Right lobe of liver (tissue), 6 donors: ENCODE measurements at regions not wholly inside any gene's neighbourhood (a gene's known extent, or its start where the extent isn't known, plus 50 kb on each side); places are given as distances from the start of the nearest gene placed in this dataset.

Source experiments
- ATAC-seq, 4 donors: fragments of 200-7000 bp; cut with Tn5 transposase; one replicate each; pipeline ENCODE4 v1.9.1; 2020; ENCODE audit warnings: mild to moderate bottlenecking in 4 of 4, moderate library complexity in 4 of 4
- DNase-seq, 3 donors: peaks; one replicate each; pipeline ENCODE4 v3.0.0-alpha.2; 2020
- H3K27ac ChIP-seq, 3 donors: fragments of 200-600 bp; one replicate each; pipeline ENCODE4 v1.8.0; 2022
- H3K27me3 ChIP-seq, 2 donors: fragments of 200-600 bp; one replicate each; pipeline ENCODE4 v1.8.0; 2022
- H3K36me3 ChIP-seq, 4 donors: fragments of 200-600 bp; sonication (generic) in 1 of 4; one replicate each; pipeline versions ENCODE4 v1.5.1 to v1.8.0; 2017 to 2022; ENCODE audit warnings: control low read depth in 1 of 4
- H3K4me1 ChIP-seq, 4 donors: fragments of 200-600 bp; sonication (generic) in 1 of 4; one replicate each; pipeline versions ENCODE4 v1.5.1 to v1.8.0; 2017 to 2022; ENCODE audit warnings: control low read depth in 1 of 4
- H3K4me3 ChIP-seq, 3 donors: fragments of 200-600 bp; one replicate each; pipeline ENCODE4 v1.8.0; 2022
- H3K9me3 ChIP-seq, 4 donors: fragments of 200-600 bp; sonication (generic) in 1 of 4; one replicate each; pipeline versions ENCODE4 v1.5.1 to v1.8.0; 2017 to 2022; ENCODE audit warnings: control low read depth in 1 of 4
- POLR2A ChIP-seq: fragments of 450-650 bp; IDR thresholded peaks from one replicate; pipeline ENCODE4 v1.6.1; 2017; ENCODE audit warnings: antibody characterized with exemption, mild to moderate bottlenecking
- WGBS: methylation state at CpG from one replicate; pipeline ENCODE4 v1.1.6; 2018; ENCODE audit warnings: low coverage, low lambda C conversion rate; ENCODE audit not compliant: insufficient coverage; ENCODE audit errors: missing lambda C conversion rate; 5-methylcytosine and 5-hydroxymethylcytosine counted together
- intact Hi-C, 2 donors: fragments of 100-400 bp; cut with DNase I; formaldehyde crosslinking; loops; one replicate each; pipeline versions ENCODE4 v1.11.2 to v1.14.1; 2022
- TF ChIP-seq, protein P1 (sequence below), 4 donors: fragments of 200-600 bp in 3 of 4; fragments of 450-650 bp in 1 of 4; IDR thresholded peaks; one replicate each; pipeline versions ENCODE4 v1.5.1 to v1.8.0; 2016 to 2022; ENCODE audit warnings: antibody characterized with exemption in 4 of 4, mild to moderate bottlenecking in 2 of 4
- donor health status: DM: no; HTN: yes; CAD: no.
- donor health status: DM: no; HTN: no; CAD: no.
- donor health status: DM: no; HTN: no; CAD: no.
- donor health status: DM: no; HTN: yes; CAD: no.
- donor health status: DM: no; HTN: yes; CAD: no.

DNA sequence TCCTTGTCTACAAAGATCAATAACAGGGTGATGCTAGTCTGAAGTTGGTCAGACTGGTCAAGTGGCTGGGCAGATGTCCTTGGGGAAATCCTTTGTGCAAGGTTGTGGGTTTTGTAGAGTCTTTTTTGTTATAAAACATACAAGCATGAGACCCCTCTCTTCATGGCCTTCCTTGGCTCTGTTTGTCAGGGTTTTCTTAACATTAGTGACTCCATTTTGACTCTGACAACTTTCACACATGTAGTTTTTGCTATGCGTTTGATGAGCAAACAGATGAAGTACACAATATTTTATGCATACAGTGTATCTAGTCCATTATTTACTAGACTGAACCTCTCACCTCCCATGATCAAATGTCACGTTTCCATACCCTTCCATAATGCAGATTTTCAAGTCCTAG, 151.2 kb upstream of the KLF7 start:
- H3K4me3 ChIP-seq: no peak overlapping the region
- peaks cover 0 to 10% (median 0%) of the 10 kb centered on the region in 4 donors for H3K4me1 ChIP-seq
- H3K9me3 ChIP-seq: no peaks in the 10 kb centered on the region
- TF ChIP-seq, protein P1, sequence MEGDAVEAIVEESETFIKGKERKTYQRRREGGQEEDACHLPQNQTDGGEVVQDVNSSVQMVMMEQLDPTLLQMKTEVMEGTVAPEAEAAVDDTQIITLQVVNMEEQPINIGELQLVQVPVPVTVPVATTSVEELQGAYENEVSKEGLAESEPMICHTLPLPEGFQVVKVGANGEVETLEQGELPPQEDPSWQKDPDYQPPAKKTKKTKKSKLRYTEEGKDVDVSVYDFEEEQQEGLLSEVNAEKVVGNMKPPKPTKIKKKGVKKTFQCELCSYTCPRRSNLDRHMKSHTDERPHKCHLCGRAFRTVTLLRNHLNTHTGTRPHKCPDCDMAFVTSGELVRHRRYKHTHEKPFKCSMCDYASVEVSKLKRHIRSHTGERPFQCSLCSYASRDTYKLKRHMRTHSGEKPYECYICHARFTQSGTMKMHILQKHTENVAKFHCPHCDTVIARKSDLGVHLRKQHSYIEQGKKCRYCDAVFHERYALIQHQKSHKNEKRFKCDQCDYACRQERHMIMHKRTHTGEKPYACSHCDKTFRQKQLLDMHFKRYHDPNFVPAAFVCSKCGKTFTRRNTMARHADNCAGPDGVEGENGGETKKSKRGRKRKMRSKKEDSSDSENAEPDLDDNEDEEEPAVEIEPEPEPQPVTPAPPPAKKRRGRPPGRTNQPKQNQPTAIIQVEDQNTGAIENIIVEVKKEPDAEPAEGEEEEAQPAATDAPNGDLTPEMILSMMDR (IDR thresholded peaks at IDR 0.05): no peak
- TF ChIP-seq POLR2A: no peak
- H3K36me3 ChIP-seq: no peaks in the 10 kb centered on the region
- intact Hi-C loops: no loop called here
- H3K27ac ChIP-seq: no peak overlapping the region
- DNase-seq (no peak), ATAC-seq (no peak)
- no peaks in the 10 kb centered on the region for H3K27me3 ChIP-seq
- 27% methylated on average over 2 of the region's 2 CpGs for WGBS

DNA sequence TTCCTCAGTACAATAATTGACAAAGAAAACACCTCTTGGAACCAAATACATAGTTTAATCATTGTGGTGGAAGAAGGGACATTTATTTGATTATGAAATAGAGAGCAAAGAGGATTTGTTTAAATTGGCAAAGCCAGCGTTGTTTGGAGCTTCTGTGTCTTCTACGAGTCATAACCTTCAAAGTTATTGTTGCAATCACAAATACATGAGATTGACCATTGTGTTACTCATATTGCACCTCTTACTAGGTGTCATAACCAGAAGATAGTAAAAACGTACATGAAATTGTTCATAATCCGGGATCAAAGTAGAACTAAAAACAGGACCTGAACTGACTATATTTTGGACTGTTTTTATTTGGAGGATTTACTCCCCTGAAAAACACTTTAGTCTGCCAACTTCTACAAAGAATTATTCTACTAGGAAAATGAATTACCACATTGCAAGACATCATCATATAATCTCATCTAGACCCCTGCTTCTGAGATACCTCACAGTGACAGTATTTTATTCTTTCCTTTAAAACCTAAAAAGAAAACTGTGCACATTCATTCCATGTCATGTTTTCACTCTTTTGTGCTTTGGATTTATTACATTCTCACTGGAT, 151.7 kb upstream of the KLF7 start:
- H3K27me3 ChIP-seq: no peaks in the 10 kb centered on the region
- TF ChIP-seq, protein P1 (IDR thresholded peaks at IDR 0.05): no peak
- TF ChIP-seq POLR2A: no peak
- intact Hi-C loops: no loop called here
- H3K4me1 ChIP-seq: peaks cover 0 to 10% (median 0%) of the 10 kb centered on the region in 4 donors
- 22% methylated on average over 4 of the region's 4 CpGs for WGBS
- ATAC-seq: peak; percentile 51 to 87 (median 83)
- no peaks in the 10 kb centered on the region for H3K36me3 ChIP-seq
- no peak overlapping the region for H3K4me3 ChIP-seq
- H3K9me3 ChIP-seq: no peaks in the 10 kb centered on the region
- no peak overlapping the region for H3K27ac ChIP-seq
- no peak for DNase-seq

DNA sequence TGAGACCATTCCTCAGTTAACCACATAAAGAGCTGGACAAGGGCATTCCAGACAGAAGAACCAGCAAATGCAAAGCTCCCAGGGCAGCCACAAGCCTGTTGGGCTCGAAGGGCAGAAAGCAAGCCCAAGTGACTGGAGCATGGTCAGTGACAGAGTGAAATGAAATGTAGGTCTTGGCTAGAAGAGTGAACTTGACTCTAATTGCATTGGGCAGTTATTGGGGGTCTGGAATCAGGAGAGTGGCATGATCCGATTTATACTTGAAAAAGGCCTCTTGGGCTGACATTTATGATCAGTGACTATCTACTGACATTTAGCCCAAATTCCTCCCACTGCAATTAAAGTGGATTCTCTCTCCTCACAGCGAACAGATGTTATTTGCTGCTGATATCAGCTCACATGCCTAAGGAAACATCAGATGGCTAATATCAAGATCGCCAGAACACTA, 152.5 kb upstream of the KLF7 start:
- peaks cover 0 to 10% (median 0%) of the 10 kb centered on the region in 4 donors for H3K4me1 ChIP-seq
- no peak for ATAC-seq
- H3K9me3 ChIP-seq: no peaks in the 10 kb centered on the region
- TF ChIP-seq, protein P1 (IDR thresholded peaks at IDR 0.05): no peak
- TF ChIP-seq POLR2A: no peak
- H3K27ac ChIP-seq: no peak overlapping the region
- intact Hi-C loops: no loop called here
- 92% methylated on average over 2 of the region's 4 CpGs for WGBS
- no peaks in the 10 kb centered on the region for H3K36me3 ChIP-seq
- DNase-seq: no peak
- no peaks in the 10 kb centered on the region for H3K27me3 ChIP-seq
- H3K4me3 ChIP-seq: no peak overlapping the region

DNA sequence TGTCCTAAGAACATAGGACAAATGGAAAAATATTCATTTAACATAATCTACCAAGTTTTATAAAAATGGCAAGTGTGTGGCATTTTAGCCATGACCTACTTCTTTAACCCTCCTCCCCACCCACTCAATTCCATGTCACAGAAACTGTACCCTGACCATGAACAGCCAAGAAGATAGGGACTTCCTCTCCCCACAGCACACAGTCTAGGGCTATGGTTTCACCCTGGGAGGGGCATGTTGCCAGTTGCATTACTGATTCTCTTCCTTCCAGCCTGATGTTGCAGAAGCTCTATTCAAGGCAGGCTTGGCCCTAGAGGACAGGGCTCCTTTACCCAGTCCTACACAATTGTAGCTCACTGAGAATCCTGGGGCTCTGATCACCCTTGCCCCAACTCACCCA, 153.6 kb upstream of the KLF7 start:
- no peak for DNase-seq

More for the DNA sequence above, 153.6 kb upstream of the KLF7 start:
- Histone ChIP-seq H3K27ac (no peak overlapping the region), H3K9me3 (no peaks in the 10 kb centered on the region), H3K27me3 (no peaks in the 10 kb centered on the region), H3K4me3 (no peak overlapping the region), H3K36me3 (no peaks in the 10 kb centered on the region), H3K4me1 (peaks cover 0 to 10% (median 0%) of the 10 kb centered on the region in 4 donors)
- intact Hi-C loops: no loop called here
- peak in 3 of 4 donors; percentile 18 to 40 (median 19) for ATAC-seq
- TF ChIP-seq, protein P1 (IDR thresholded peaks at IDR 0.05): no peak
- TF ChIP-seq POLR2A: no peak
